Astrocyte (in vitro differentiated cells and primary cell): ENCODE measurements at regions not wholly inside any gene's neighbourhood (a gene's known extent, or its start where the extent isn't known, plus 50 kb on each side); places are given as distances from the start of the nearest gene placed in this dataset.

ENCODE experiments used
- DNase-seq: peaks from one replicate; pipeline ENCODE4 v3.0.0-alpha.2; 2010; ENCODE audit warnings: low read depth
- FAIRE-seq: peaks from 2 replicates; lab custom pipeline; 2011; peaks lifted over from hg19 to GRCh38; lab: Jason Lieb, UNC
- H2AFZ ChIP-seq: 2 replicates; pipeline ENCODE4 v1.6.0; 2012; ENCODE audit warnings: low read depth, low read length, inconsistent platforms
- H3K27ac ChIP-seq: 2 replicates; pipeline ENCODE4 v1.5.1; 2011; ENCODE audit warnings: low read depth, low read length, inconsistent platforms
- H3K27me3 ChIP-seq: 2 replicates; pipeline ENCODE4 v1.6.0; 2011; ENCODE audit warnings: low read length, inconsistent platforms; ENCODE audit not compliant: insufficient read depth
- H3K36me3 ChIP-seq: 2 replicates; pipeline ENCODE4 v1.5.1; 2011; ENCODE audit warnings: low read length, inconsistent platforms; ENCODE audit not compliant: insufficient read depth
- H3K4me1 ChIP-seq: 2 replicates; pipeline ENCODE4 v1.5.1; 2011; ENCODE audit warnings: low read length, inconsistent platforms; ENCODE audit not compliant: insufficient read depth
- H3K4me2 ChIP-seq: 2 replicates; pipeline ENCODE4 v1.6.0; 2012; ENCODE audit warnings: low read length, inconsistent platforms
- H3K4me3 ChIP-seq: 2 replicates; pipeline ENCODE4 v1.5.1; 2011; ENCODE audit warnings: low read depth, mild to moderate bottlenecking, low read length, inconsistent platforms; ENCODE audit not compliant: insufficient read depth
- H3K79me2 ChIP-seq: 2 replicates; pipeline ENCODE4 v1.6.0; 2012; ENCODE audit warnings: mild to moderate bottlenecking, low read length, inconsistent platforms; ENCODE audit not compliant: insufficient read depth
- H3K9ac ChIP-seq: 2 replicates; pipeline ENCODE4 v1.6.0; 2012; ENCODE audit warnings: mild to moderate bottlenecking, low read length, inconsistent platforms
- H3K9me3 ChIP-seq: 2 replicates; pipeline ENCODE4 v1.5.1; 2012; ENCODE audit warnings: low read depth, mild to moderate bottlenecking, low read length, inconsistent platforms; ENCODE audit not compliant: insufficient read depth
- H4K20me1 ChIP-seq: 2 replicates; pipeline ENCODE4 v1.6.0; 2012; ENCODE audit warnings: low read length, inconsistent platforms; ENCODE audit not compliant: insufficient read depth
- H3K27ac Mint-ChIP-seq: one replicate; pipeline ENCODE4 v1.8.0; 2021; ENCODE audit warnings: mild to moderate bottlenecking, mixed read lengths; ENCODE audit not compliant: unreplicated experiment
- H3K27me3 Mint-ChIP-seq: one replicate; pipeline ENCODE4 v1.8.0; 2021; ENCODE audit warnings: low read depth, mixed read lengths; ENCODE audit not compliant: unreplicated experiment
- H3K36me3 Mint-ChIP-seq: one replicate; pipeline ENCODE4 v1.8.0; 2021; ENCODE audit warnings: low read depth, mixed read lengths; ENCODE audit not compliant: unreplicated experiment
- H3K4me1 Mint-ChIP-seq: one replicate; pipeline ENCODE4 v1.8.0; 2021; ENCODE audit warnings: low read depth, mixed read lengths; ENCODE audit not compliant: unreplicated experiment
- H3K4me3 Mint-ChIP-seq: one replicate; pipeline ENCODE4 v1.8.0; 2021; ENCODE audit warnings: mild to moderate bottlenecking, moderate library complexity, mixed read lengths; ENCODE audit not compliant: unreplicated experiment
- H3K9me3 Mint-ChIP-seq: one replicate; pipeline ENCODE4 v1.8.0; 2021; ENCODE audit warnings: mild to moderate bottlenecking, mixed read lengths; ENCODE audit not compliant: unreplicated experiment
- CTCF ChIP-seq: IDR thresholded peaks from 2 replicates; pipeline ENCODE4 v1.5.1; 2011; ENCODE audit warnings: low read depth, mild to moderate bottlenecking, inconsistent platforms, low read length, moderate library complexity; ENCODE audit not compliant: insufficient read depth
- EZH2 ChIP-seq: IDR thresholded peaks from 2 replicates; pipeline ENCODE4 v1.6.1; 2012; ENCODE audit warnings: mild to moderate bottlenecking, low read length, inconsistent platforms; ENCODE audit not compliant: insufficient read depth

DNA sequence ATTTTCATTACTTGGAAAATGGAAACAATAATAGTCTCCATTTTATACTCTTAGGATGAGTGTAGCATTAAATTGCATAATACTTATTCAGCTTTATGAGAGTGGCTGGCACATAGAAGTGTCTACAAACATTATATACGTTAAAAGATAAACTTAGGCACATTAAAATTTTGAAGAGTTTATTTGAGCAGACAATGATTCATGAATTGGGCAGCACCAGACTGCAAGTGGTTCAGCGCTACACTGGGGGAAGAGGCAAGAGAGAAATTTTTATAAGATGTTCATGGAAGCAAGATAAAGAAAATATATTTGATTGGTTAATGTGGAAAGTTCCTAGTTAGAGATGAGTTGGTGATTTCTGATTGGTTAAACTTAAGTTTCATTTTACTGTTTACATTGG lies 243.7 kb downstream of the RASEF start:
- TF ChIP-seq CTCF (no peak), EZH2 (no peak)
- H3K4me1 ChIP-seq: no peaks in the 10 kb centered on the region
- Mint-ChIP-seq H3K36me3 (no peaks in the 10 kb centered on the region), H3K4me1 (no peaks in the 10 kb centered on the region), H3K27me3 (no peaks in the 10 kb centered on the region), H3K9me3 (no peaks in the 10 kb centered on the region), H3K4me3 (no peak overlapping the region), H3K27ac (no peak overlapping the region)
- no peak overlapping the region for H3K27ac ChIP-seq
- no peak overlapping the region for H2AFZ ChIP-seq
- H3K4me3 ChIP-seq: no peak overlapping the region
- FAIRE-seq (no peak), DNase-seq (no peak)
- no peak overlapping the region for H3K9ac ChIP-seq
- H3K36me3 ChIP-seq: no peaks in the 10 kb centered on the region
- H3K9me3 ChIP-seq: no peaks in the 10 kb centered on the region
- no peaks in the 10 kb centered on the region for H3K79me2 ChIP-seq
- H3K4me2 ChIP-seq: no peak overlapping the region
- H3K27me3 ChIP-seq: no peaks in the 10 kb centered on the region
- H4K20me1 ChIP-seq: no peaks in the 10 kb centered on the region

DNA sequence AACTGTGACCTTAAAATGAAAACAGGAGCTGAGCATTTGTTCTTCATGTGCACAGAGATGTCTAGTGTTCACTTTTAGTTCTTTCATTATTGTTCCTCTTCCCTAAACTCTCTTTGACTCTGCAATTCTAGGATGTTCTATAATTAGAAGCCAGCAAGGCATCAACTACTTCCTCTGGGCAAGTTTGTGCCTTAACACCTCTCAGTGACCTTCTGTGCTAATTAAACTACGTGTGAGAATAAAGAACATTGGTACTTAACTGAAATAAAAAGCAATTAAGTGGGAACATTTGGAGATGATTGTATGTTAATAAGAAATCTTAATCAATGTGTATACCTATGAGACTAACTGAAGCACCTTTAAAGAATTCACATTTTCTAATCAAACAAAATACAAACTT lies 242.8 kb downstream of the RASEF start:
- H3K4me3 Mint-ChIP-seq: no peak overlapping the region
- DNase-seq: no peak
- no peaks in the 10 kb centered on the region for H3K79me2 ChIP-seq
- H3K4me2 ChIP-seq: no peak overlapping the region
- H3K4me1 Mint-ChIP-seq: no peaks in the 10 kb centered on the region
- H3K27ac Mint-ChIP-seq: no peak overlapping the region
- H3K9ac ChIP-seq: no peak overlapping the region
- H3K36me3 ChIP-seq: no peaks in the 10 kb centered on the region
- H3K9me3 Mint-ChIP-seq: no peaks in the 10 kb centered on the region
- no peaks in the 10 kb centered on the region for H3K36me3 Mint-ChIP-seq
- H3K4me3 ChIP-seq: no peak overlapping the region
- H3K27ac ChIP-seq: no peak overlapping the region
- no peak overlapping the region for H2AFZ ChIP-seq
- no peaks in the 10 kb centered on the region for H3K27me3 Mint-ChIP-seq
- H3K4me1 ChIP-seq: no peaks in the 10 kb centered on the region
- FAIRE-seq: no peak
- H4K20me1 ChIP-seq: no peaks in the 10 kb centered on the region
- TF ChIP-seq EZH2: no peak
- no peaks in the 10 kb centered on the region for H3K9me3 ChIP-seq
- H3K27me3 ChIP-seq: no peaks in the 10 kb centered on the region

GRCh38 chr9:82829818-82830217 lies 233.1 kb downstream of the RASEF start:
- TF ChIP-seq CTCF (no peak), EZH2 (no peak)
- FAIRE-seq: no peak

More at GRCh38 chr9:82829818-82830217, 233.1 kb downstream of the RASEF start:
- Histone ChIP-seq H4K20me1 (no peaks in the 10 kb centered on the region), H3K9ac (no peak overlapping the region), H3K4me2 (no peak overlapping the region), H3K36me3 (no peaks in the 10 kb centered on the region), H3K9me3 (no peaks in the 10 kb centered on the region), H3K4me1 (no peaks in the 10 kb centered on the region), H3K79me2 (no peaks in the 10 kb centered on the region), H2AFZ (no peak overlapping the region), H3K27me3 (no peaks in the 10 kb centered on the region), H3K27ac (no peak overlapping the region), H3K4me3 (no peak overlapping the region)
- H3K4me3 Mint-ChIP-seq: no peak overlapping the region
- H3K36me3 Mint-ChIP-seq: no peaks in the 10 kb centered on the region
- DNase-seq: no peak
- no peak overlapping the region for H3K27ac Mint-ChIP-seq
- H3K4me1 Mint-ChIP-seq: no peaks in the 10 kb centered on the region
- H3K27me3 Mint-ChIP-seq: no peaks in the 10 kb centered on the region
- H3K9me3 Mint-ChIP-seq: no peaks in the 10 kb centered on the region
